ENCODE measurements at regions not wholly inside any gene's neighbourhood (a gene's known extent, or its start where the extent isn't known, plus 50 kb on each side); places are given as distances from the start of the nearest gene placed in this dataset.

GRCh38 chr2:188720811-188721605, 253.2 kb upstream of the COL3A1 start:
- no peak for DNase-seq (ENCODE audit: low read depth in 2 of 2)

- no peak for DNase-seq (ENCODE audit: low read depth in 2 of 2)
Observed at GRCh38 chr2:188721784-188722183, 252.4 kb upstream of the COL3A1 start.

GRCh38 chr2:188725746-188726360, 248.3 kb upstream of the COL3A1 start:
- peak; percentile 62 to 64 for DNase-seq (ENCODE audit: low read depth in 2 of 2)

GRCh38 chr2:188726626-188727247, 247.4 kb upstream of the COL3A1 start:
- no peak for DNase-seq (ENCODE audit: low read depth in 2 of 2)

GRCh38 chr2:188727846-188728245, 246.3 kb upstream of the COL3A1 start:
- DNase-seq (ENCODE audit: low read depth in 2 of 2) = no peak

- peak; percentile 51 to 54 for DNase-seq (ENCODE audit: low read depth in 2 of 2)
Observed at GRCh38 chr2:188734691-188735090, 239.5 kb upstream of the COL3A1 start.

- DNase-seq (ENCODE audit: low read depth in 2 of 2) = no peak
Observed at GRCh38 chr2:188746727-188747126, 227.4 kb upstream of the COL3A1 start.

GRCh38 chr2:188751816-188752215, 222.4 kb upstream of the COL3A1 start:
- no peak for DNase-seq (ENCODE audit: low read depth in 2 of 2)

- no peak for DNase-seq (ENCODE audit: low read depth in 2 of 2)
Observed at GRCh38 chr2:188752311-188752710, 221.9 kb upstream of the COL3A1 start.

GRCh38 chr2:188762151-188762550, 212.0 kb upstream of the COL3A1 start:
- no peak for DNase-seq (ENCODE audit: low read depth in 2 of 2)

GRCh38 chr2:188765522-188766470, 208.4 kb upstream of the COL3A1 start:
- no peak for DNase-seq (ENCODE audit: low read depth in 2 of 2)

GRCh38 chr2:188766471-188766856, 207.7 kb upstream of the COL3A1 start:
- no peak for DNase-seq (ENCODE audit: low read depth in 2 of 2)

- DNase-seq (ENCODE audit: low read depth in 2 of 2) = no peak
Observed at GRCh38 chr2:188767176-188767575, 207.0 kb upstream of the COL3A1 start.

- no peak for DNase-seq (ENCODE audit: low read depth in 2 of 2)
Observed at GRCh38 chr2:188770296-188770695, 203.9 kb upstream of the COL3A1 start.

- DNase-seq (ENCODE audit: low read depth in 2 of 2) = no peak
Observed at GRCh38 chr2:188773075-188773474, 201.1 kb upstream of the COL3A1 start.

GRCh38 chr2:188776634-188777033, 197.5 kb upstream of the COL3A1 start:
- no peak for DNase-seq (ENCODE audit: low read depth in 2 of 2)

- no peak for DNase-seq (ENCODE audit: low read depth in 2 of 2)
Observed at GRCh38 chr2:188784269-188784762, 189.9 kb upstream of the COL3A1 start.

GRCh38 chr2:188785061-188785460, 189.1 kb upstream of the COL3A1 start:
- DNase-seq (ENCODE audit: low read depth in 2 of 2) = no peak

GRCh38 chr2:188785490-188785889, 188.7 kb upstream of the COL3A1 start:
- DNase-seq (ENCODE audit: low read depth in 2 of 2) = no peak

- DNase-seq (ENCODE audit: low read depth in 2 of 2) = no peak
Observed at GRCh38 chr2:188786368-188786841, 187.8 kb upstream of the COL3A1 start.

GRCh38 chr2:188787021-188787657, 187.0 kb upstream of the COL3A1 start:
- peak; percentile 64 to 75 for DNase-seq (ENCODE audit: low read depth in 2 of 2)

All from fibroblast of skin of left biceps (primary cell).